ENCODE measurements at regions not wholly inside any gene's neighbourhood (a gene's known extent, or its start where the extent isn't known, plus 50 kb on each side); places are given as distances from the start of the nearest gene placed in this dataset.

- no peak for DNase-seq (ENCODE audit: low read depth in 2 of 2)
These were observed 67.3 kb upstream of the EGLN3 start for GRCh38 chr14:34018125-34018524.

DNA sequence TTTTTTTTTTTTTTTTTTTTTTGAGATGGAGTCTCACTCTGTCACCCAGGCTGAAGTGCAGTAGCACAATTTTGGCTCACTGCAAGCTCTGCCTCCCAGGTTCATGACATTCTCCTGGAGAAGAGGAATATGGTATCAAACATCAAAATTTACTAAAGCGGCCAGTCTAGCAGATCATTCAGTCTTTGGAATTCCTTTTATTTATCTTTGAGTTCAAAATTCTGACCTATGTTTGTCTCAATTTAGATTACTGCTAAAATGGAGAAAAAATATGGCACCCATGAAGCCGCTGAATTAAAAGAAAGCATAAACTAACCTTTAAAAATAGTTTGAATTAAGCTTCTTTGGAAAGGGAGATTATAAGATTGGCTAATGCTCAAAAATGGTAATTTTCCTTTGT is 64.5 kb upstream of the EGLN3 start:
- no peak for DNase-seq (ENCODE audit: low read depth in 2 of 2)

GRCh38 chr14:34014936-34015335 is 64.1 kb upstream of the EGLN3 start:
- DNase-seq (ENCODE audit: low read depth in 2 of 2): no peak

- DNase-seq (ENCODE audit: low read depth in 2 of 2): no peak
These were observed 62.8 kb upstream of the EGLN3 start for GRCh38 chr14:34013721-34014060.

- no peak for DNase-seq (ENCODE audit: low read depth in 2 of 2)
These were observed 62.3 kb upstream of the EGLN3 start for GRCh38 chr14:34012978-34013720.

DNA sequence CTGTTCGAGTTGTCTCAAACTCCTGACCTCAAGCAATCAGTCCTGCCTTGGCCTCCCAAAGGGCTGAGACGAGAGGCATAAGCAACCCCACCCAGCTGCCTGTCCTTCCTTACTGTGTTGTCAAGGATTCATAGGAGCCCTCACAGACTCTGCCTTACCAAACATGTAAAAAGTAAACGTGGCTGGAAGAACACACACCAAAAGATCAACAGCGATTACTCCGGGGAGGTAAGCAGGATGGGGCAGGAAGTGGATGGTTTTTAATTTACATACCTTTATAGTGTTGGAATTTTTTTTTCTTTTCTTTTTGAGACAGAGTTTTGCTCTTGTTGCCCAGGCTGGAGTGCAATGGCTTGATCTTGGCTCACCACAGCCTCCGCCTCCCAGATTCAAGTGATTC is 61.5 kb upstream of the EGLN3 start:
- no peak for DNase-seq (ENCODE audit: low read depth in 2 of 2)

DNA sequence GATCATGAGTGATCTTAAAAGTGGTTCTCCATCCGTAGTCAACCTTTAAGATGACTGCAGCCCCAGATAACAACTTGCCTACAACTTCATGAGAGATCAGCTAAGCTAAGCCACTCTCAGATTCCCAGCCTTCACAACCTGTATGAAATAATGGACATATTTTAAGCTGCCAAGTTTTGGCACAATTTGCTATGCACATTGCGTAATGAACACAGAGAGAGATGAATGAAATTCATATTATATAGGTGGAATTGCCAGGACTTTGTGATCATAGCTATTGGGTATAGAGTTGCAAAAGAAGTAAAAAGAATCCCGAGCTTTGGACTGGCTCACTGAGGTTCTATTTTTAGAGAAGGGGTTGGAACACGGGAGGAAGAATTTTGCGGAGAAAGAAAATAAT is 59.1 kb upstream of the EGLN3 start:
- DNase-seq (ENCODE audit: low read depth in 2 of 2): no peak

GRCh38 chr14:34007902-34008301 is 57.0 kb upstream of the EGLN3 start:
- DNase-seq (ENCODE audit: low read depth in 2 of 2): no peak

DNA sequence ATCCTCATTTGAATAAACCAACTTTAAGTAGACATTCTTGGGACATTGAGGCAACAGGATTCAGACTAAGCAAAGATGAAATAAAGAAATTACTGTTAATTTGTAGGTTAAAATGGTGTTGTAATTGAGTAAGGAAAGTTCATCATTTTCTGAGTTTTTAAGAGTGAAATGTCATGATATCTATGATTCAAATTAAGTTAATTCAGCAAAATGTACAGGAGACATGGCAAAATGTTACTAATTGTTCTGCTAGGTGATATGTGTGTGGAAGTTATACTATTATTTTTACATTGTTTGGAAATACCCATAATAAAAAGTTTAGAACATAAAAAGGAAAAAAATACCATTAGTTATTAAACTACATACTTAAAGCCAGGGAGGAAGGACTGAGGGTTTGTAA is 55.0 kb upstream of the EGLN3 start:
- DNase-seq (ENCODE audit: low read depth in 2 of 2): no peak

DNA sequence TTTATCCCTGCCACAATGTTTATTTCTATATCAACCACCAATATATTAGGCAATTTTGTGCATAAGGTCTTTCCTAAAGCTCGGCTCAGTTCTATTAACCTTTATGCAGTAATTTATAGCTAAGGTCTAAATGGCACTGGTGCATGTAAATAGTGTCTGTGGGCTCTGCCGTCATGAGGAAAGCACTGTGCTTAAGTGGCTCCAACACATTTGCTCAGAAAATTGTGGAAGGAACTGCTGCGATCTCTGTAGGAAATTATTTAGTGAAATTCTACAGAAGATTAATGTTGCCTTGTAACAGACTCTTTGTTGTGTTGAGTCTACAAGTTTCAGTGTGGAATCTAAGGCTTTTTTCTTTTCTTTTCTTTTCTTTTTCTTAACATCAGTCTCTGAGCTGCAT is 54.0 kb upstream of the EGLN3 start:
- no peak for DNase-seq (ENCODE audit: low read depth in 2 of 2)

DNA sequence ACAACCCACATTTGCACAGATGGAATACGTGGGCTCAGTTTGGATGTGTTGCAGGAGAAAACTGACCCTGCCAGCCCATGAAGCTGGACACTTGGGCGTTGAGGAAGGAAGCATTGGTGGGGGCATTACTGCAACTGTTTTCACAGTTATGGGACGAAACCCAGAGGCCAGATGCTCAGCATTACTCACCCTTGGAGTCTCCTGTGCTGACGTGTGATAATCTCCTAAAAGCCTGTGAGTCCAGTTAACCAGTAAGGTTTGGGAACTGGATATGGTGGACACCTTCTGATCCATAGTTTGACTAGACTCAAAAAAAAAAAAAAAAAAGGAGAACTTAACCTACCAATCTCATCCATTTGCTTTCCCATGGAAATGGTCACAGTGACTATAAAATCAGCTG is 52.8 kb upstream of the EGLN3 start:
- DNase-seq (ENCODE audit: low read depth in 2 of 2): no peak

- DNase-seq (ENCODE audit: low read depth in 2 of 2): no peak
These were observed 52.3 kb upstream of the EGLN3 start for GRCh38 chr14:34003082-34003668.
